PC-3 (cell line): ENCODE measurements at regions not wholly inside any gene's neighbourhood (a gene's known extent, or its start where the extent isn't known, plus 50 kb on each side); places are given as distances from the start of the nearest gene placed in this dataset.

ENCODE experiments used
- ATAC-seq: fragments of 200-7000 bp; cut with Tn5 transposase; 2 replicates; pipeline ENCODE4 v1.9.1; 2020; ENCODE audit warnings: mild to moderate bottlenecking, moderate library complexity
- BruUV-seq: library from RNA; stranded (reverse); fragments of 400-500 nt; replicated peaks from 2 replicates; lab custom pipeline; 2021; lab: Mats Ljungman, UMichigan
- CTCF ChIA-PET: fragments of 300-600 bp; sonication (Branson Sonifier 250); formaldehyde crosslinking; loops from one replicate; lab custom pipeline; 2022; ENCODE audit warnings: antibody characterized with exemption; lab: Charles Lee
- POLR2A ChIA-PET: fragments of 300-600 bp; sonication (Branson Sonifier 250); formaldehyde crosslinking; loops from one replicate; lab custom pipeline; 2022; ENCODE audit warnings: antibody characterized with exemption; ENCODE audit not compliant: unreplicated experiment; lab: Charles Lee
- DNase-seq: peaks from one replicate; pipeline ENCODE4 v3.0.0-alpha.2; 2015
- H2AFZ ChIP-seq: fragments of 300-600 bp; sonication (generic); 2 replicates; pipeline ENCODE4 v1.6.0; 2016; ENCODE audit warnings: antibody characterized with exemption, low read length
- H3F3A ChIP-seq: fragments of 300-600 bp; sonication (generic); one replicate; pipeline ENCODE4 v1.6.0; 2017; ENCODE audit warnings: antibody characterized with exemption, low read length, control low read depth, mild to moderate bottlenecking; ENCODE audit not compliant: unreplicated experiment
- H3K27ac ChIP-seq: fragments of 300-600 bp; sonication (generic); 2 replicates; pipeline ENCODE4 v1.5.1; 2016; ENCODE audit warnings: mild to moderate bottlenecking, low read length
- H3K27me3 ChIP-seq: fragments of 300-600 bp; sonication (generic); 2 replicates; pipeline ENCODE4 v1.6.1; 2016; ENCODE audit warnings: low read length, mixed read lengths
- H3K36me3 ChIP-seq: fragments of 300-600 bp; sonication (generic); 2 replicates; pipeline ENCODE4 v1.6.1; 2016; ENCODE audit warnings: low read depth, mixed run types, low read length, mixed read lengths
- H3K4me1 ChIP-seq: fragments of 300-600 bp; sonication (generic); 2 replicates; pipeline ENCODE4 v1.5.1; 2016; ENCODE audit warnings: low read length; ENCODE audit not compliant: insufficient read depth
- H3K4me2 ChIP-seq: fragments of 300-600 bp; sonication (generic); 2 replicates; pipeline ENCODE4 v1.6.0; 2016; ENCODE audit warnings: low read length
- H3K4me3 ChIP-seq: fragments of 300-600 bp; sonication (generic); 2 replicates; pipeline ENCODE4 v1.5.1; 2016; ENCODE audit warnings: mild to moderate bottlenecking, low read length, mixed read lengths
- H3K79me2 ChIP-seq: fragments of 300-600 bp; sonication (generic); 2 replicates; pipeline ENCODE4 v1.6.1; 2017; ENCODE audit warnings: low read length, mixed read lengths
- H3K9ac ChIP-seq: fragments of 300-600 bp; sonication (generic); 2 replicates; pipeline ENCODE4 v1.6.0; 2016; ENCODE audit warnings: mild to moderate bottlenecking, low read length
- H3K9me2 ChIP-seq: fragments of 300-600 bp; sonication (generic); replicated peaks from 2 replicates; pipeline ENCODE4 v1.6.1; 2016; ENCODE audit warnings: mixed run types, low read length, mixed read lengths
- H3K9me3 ChIP-seq: fragments of 300-600 bp; sonication (generic); 2 replicates; pipeline ENCODE4 v1.6.1; 2016; ENCODE audit warnings: low read length, mixed read lengths
- H4K20me1 ChIP-seq: fragments of 300-600 bp; sonication (generic); 2 replicates; pipeline ENCODE4 v1.6.1; 2016; ENCODE audit warnings: low read length, mixed read lengths
- EZH2 ChIP-seq: fragments of 300-600 bp; sonication (generic); IDR thresholded peaks from one replicate; pipeline ENCODE4 v1.6.1; 2017; ENCODE audit warnings: antibody characterized with exemption, mild to moderate bottlenecking, low read length; ENCODE audit not compliant: unreplicated experiment
- EZH2phosphoT487 ChIP-seq: fragments of 300-600 bp; sonication (generic); IDR thresholded peaks from 2 replicates; pipeline ENCODE4 v1.6.1; 2018; ENCODE audit warnings: mild to moderate bottlenecking, antibody characterized with exemption, low read length, borderline replicate concordance
- intact Hi-C: fragments of 100-400 bp; cut with micrococcal nuclease; formaldehyde crosslinking; loops from 2 replicates; pipeline ENCODE4 v1.9.0; 2023
- TF ChIP-seq, protein P1 (sequence below): fragments of 300-600 bp; sonication (generic); conservative IDR thresholded peaks from 2 replicates; pipeline ENCODE4 v1.5.1; 2017; ENCODE audit warnings: antibody characterized with exemption, low read depth, mild to moderate bottlenecking, low read length

DNA sequence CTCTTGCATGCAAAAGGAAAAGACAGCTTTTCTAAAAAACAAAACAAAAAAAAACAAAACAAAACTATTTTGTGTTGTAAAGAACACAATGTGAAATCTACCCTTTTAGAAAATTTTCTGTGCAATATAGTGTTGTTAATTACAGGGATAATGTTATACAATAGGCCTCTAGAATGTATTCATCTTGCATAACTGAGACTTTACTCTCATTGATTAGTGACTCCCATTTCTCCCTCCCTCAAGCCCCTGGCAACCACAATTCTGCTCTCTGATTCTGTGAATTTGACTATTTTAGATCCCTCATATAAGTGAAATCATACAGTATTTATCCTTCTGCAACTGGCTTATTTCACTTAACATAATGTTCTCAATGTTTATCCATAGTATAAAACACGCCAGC is 234.1 kb downstream of the TMEM161B start:
- no peak overlapping the region for H3K4me3 ChIP-seq
- no peak overlapping the region for H2AFZ ChIP-seq
- no peaks in the 10 kb centered on the region for H3K4me1 ChIP-seq
- H4K20me1 ChIP-seq: no peaks in the 10 kb centered on the region
- no peaks in the 10 kb centered on the region for H3K9me2 ChIP-seq
- H3F3A ChIP-seq: no peaks in the 10 kb centered on the region
- H3K9ac ChIP-seq: no peak overlapping the region
- ChIA-PET CTCF (interaction anchor here (0.5 kb wide), 1 partner anchor 1031 kb away, joined by 4 read pairs; no protein-coding TSS in a partner anchor), POLR2A (no interaction called here)
- no peaks in the 10 kb centered on the region for H3K9me3 ChIP-seq
- H3K27ac ChIP-seq: no peak overlapping the region
- no peak for ATAC-seq
- H3K27me3 ChIP-seq: no peaks in the 10 kb centered on the region
- H3K36me3 ChIP-seq: no peaks in the 10 kb centered on the region
- DNase-seq: no peak
- TF ChIP-seq EZH2phosphoT487 (no peak), EZH2 (no peak)
- TF ChIP-seq, protein P1, sequence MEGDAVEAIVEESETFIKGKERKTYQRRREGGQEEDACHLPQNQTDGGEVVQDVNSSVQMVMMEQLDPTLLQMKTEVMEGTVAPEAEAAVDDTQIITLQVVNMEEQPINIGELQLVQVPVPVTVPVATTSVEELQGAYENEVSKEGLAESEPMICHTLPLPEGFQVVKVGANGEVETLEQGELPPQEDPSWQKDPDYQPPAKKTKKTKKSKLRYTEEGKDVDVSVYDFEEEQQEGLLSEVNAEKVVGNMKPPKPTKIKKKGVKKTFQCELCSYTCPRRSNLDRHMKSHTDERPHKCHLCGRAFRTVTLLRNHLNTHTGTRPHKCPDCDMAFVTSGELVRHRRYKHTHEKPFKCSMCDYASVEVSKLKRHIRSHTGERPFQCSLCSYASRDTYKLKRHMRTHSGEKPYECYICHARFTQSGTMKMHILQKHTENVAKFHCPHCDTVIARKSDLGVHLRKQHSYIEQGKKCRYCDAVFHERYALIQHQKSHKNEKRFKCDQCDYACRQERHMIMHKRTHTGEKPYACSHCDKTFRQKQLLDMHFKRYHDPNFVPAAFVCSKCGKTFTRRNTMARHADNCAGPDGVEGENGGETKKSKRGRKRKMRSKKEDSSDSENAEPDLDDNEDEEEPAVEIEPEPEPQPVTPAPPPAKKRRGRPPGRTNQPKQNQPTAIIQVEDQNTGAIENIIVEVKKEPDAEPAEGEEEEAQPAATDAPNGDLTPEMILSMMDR: no peak
- intact Hi-C loops: no loop called here
- no peaks in the 10 kb centered on the region for H3K79me2 ChIP-seq
- no peak overlapping the region for H3K4me2 ChIP-seq
- no TSS peak for BruUV-seq

DNA sequence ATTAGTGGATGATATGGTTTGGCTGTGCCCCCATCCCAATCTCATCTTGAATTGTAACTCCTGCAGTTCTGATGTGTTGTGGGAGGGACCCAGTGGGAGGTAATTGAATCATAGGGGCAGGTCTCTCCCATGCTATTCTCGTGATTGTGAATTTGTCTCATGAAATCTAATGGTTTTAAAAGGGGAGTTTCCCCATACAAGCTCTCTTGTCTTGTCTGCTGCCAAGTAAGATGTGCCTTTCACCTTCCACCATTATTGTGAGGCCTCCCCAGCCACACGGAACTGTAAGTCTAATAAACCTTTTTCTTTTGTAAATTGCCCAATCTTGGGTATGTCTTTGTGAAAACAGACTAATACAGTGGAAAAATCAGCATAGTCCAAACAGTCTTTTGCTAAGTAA is 235.5 kb downstream of the TMEM161B start:
- Histone ChIP-seq H3K9ac (no peak overlapping the region), H3K4me3 (no peak overlapping the region), H3K36me3 (no peaks in the 10 kb centered on the region), H3K4me1 (no peaks in the 10 kb centered on the region), H3K79me2 (no peaks in the 10 kb centered on the region), H3K27ac (no peak overlapping the region), H3F3A (no peaks in the 10 kb centered on the region), H2AFZ (no peak overlapping the region), H3K4me2 (no peak overlapping the region), H4K20me1 (no peaks in the 10 kb centered on the region), H3K9me3 (no peaks in the 10 kb centered on the region), H3K9me2 (no peaks in the 10 kb centered on the region), H3K27me3 (no peaks in the 10 kb centered on the region)
- ATAC-seq: no peak
- CTCF ChIA-PET: no interaction called here
- DNase-seq: no peak
- intact Hi-C loops: no loop called here
- no TSS peak for BruUV-seq
- POLR2A ChIA-PET: no interaction called here
- TF ChIP-seq EZH2phosphoT487: no peak
- TF ChIP-seq, protein P1: no peak
- no peak for TF ChIP-seq EZH2

DNA sequence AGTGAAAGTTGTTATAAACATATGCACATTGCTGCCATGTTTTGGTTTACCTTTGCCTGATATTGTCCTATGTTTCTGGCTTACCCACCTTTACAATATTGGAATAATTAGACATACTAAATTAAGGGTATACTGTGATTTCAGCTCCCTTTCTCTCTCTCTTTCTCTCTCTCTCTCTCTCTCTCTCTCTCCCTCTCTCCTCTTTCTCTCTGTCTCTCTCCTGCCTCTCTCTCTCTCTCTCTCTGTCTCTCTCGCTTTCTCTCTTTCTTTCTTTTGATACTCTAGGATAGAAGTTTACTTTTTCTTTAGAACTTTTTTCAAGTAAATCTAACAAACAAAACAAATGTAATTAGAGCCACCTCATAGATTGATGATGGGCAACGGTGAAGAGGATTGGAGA is 239.6 kb downstream of the TMEM161B start:
- POLR2A ChIA-PET: no interaction called here
- TF ChIP-seq, protein P1: no peak
- no peak for TF ChIP-seq EZH2
- TF ChIP-seq EZH2phosphoT487: no peak
- no peaks in the 10 kb centered on the region for H3K9me2 ChIP-seq
- H3K36me3 ChIP-seq: no peaks in the 10 kb centered on the region
- H3K4me2 ChIP-seq: no peak overlapping the region
- H3K9me3 ChIP-seq: no peaks in the 10 kb centered on the region
- no peaks in the 10 kb centered on the region for H3K4me1 ChIP-seq
- intact Hi-C loops: no loop called here
- no peak overlapping the region for H2AFZ ChIP-seq
- no peak for DNase-seq
- no peak overlapping the region for H3K9ac ChIP-seq
- no peak overlapping the region for H3K4me3 ChIP-seq
- ATAC-seq: no peak
- CTCF ChIA-PET: no interaction called here
- H3F3A ChIP-seq: no peaks in the 10 kb centered on the region
- no peaks in the 10 kb centered on the region for H4K20me1 ChIP-seq
- no peak overlapping the region for H3K27ac ChIP-seq
- H3K27me3 ChIP-seq: no peaks in the 10 kb centered on the region
- BruUV-seq: no TSS peak
- no peaks in the 10 kb centered on the region for H3K79me2 ChIP-seq
